Endothelial cell (in vitro differentiated cells): ENCODE measurements at regions not wholly inside any gene's neighbourhood (a gene's known extent, or its start where the extent isn't known, plus 50 kb on each side); places are given as distances from the start of the nearest gene placed in this dataset.

Experiments used
- DNase-seq: peaks from one replicate; pipeline ENCODE4 v3.0.0; 2021; ENCODE audit warnings: low spot score
- H3K27ac Mint-ChIP-seq: one replicate; pipeline ENCODE4 v1.8.0; 2021; ENCODE audit warnings: mixed read lengths, inconsistent platforms; ENCODE audit not compliant: unreplicated experiment
- H3K27me3 Mint-ChIP-seq: one replicate; pipeline ENCODE4 v1.8.0; 2021; ENCODE audit warnings: mild to moderate bottlenecking, moderate library complexity, mixed read lengths, inconsistent platforms; ENCODE audit not compliant: unreplicated experiment
- H3K36me3 Mint-ChIP-seq: one replicate; pipeline ENCODE4 v1.8.0; 2021; ENCODE audit warnings: mild to moderate bottlenecking, low read depth, mixed read lengths, inconsistent platforms; ENCODE audit not compliant: unreplicated experiment
- H3K4me1 Mint-ChIP-seq: one replicate; pipeline ENCODE4 v1.8.0; 2021; ENCODE audit warnings: mild to moderate bottlenecking, mixed read lengths, inconsistent platforms; ENCODE audit not compliant: unreplicated experiment
- H3K4me3 Mint-ChIP-seq: one replicate; pipeline ENCODE4 v1.8.0; 2021; ENCODE audit warnings: mild to moderate bottlenecking, mixed read lengths, inconsistent platforms; ENCODE audit not compliant: unreplicated experiment
- H3K9me3 Mint-ChIP-seq: one replicate; pipeline ENCODE4 v1.8.0; 2021; ENCODE audit warnings: mixed read lengths, inconsistent platforms; ENCODE audit not compliant: unreplicated experiment
- CTCF ChIP-seq: fragments of 200-600 bp; sonication (generic); IDR thresholded peaks from one replicate; pipeline ENCODE4 v1.5.0; 2021; ENCODE audit warnings: antibody characterized with exemption; ENCODE audit not compliant: unreplicated experiment

GRCh38 chr12:30006021-30006420, 222.3 kb upstream of the TMTC1 start:
- Mint-ChIP-seq H3K36me3 (no peaks in the 10 kb centered on the region), H3K4me1 (peaks cover 14% of the 10 kb centered on the region), H3K27ac (no peak overlapping the region), H3K9me3 (no peaks in the 10 kb centered on the region), H3K27me3 (no peaks in the 10 kb centered on the region), H3K4me3 (no peak overlapping the region)
- DNase-seq = no peak
- no peak for TF ChIP-seq CTCF

- no peak for TF ChIP-seq CTCF
- H3K36me3 Mint-ChIP-seq = no peaks in the 10 kb centered on the region
- H3K27me3 Mint-ChIP-seq = no peaks in the 10 kb centered on the region
- H3K4me3 Mint-ChIP-seq = no peak overlapping the region
- no peaks in the 10 kb centered on the region for H3K9me3 Mint-ChIP-seq
- DNase-seq = no peak
- H3K27ac Mint-ChIP-seq = no peak overlapping the region
- H3K4me1 Mint-ChIP-seq = peaks cover 7% of the 10 kb centered on the region
These were observed 219.6 kb upstream of the TMTC1 start for GRCh38 chr12:30003321-30003720.

- no peak for DNase-seq
- Mint-ChIP-seq H3K27ac (no peak overlapping the region), H3K27me3 (no peaks in the 10 kb centered on the region), H3K4me3 (no peak overlapping the region), H3K9me3 (no peaks in the 10 kb centered on the region), H3K36me3 (no peaks in the 10 kb centered on the region), H3K4me1 (peaks cover 2% of the 10 kb centered on the region)
- no peak for TF ChIP-seq CTCF
These were observed 218.9 kb upstream of the TMTC1 start for GRCh38 chr12:30002677-30003076.

GRCh38 chr12:30000401-30000800, 216.7 kb upstream of the TMTC1 start:
- H3K4me3 Mint-ChIP-seq = no peak overlapping the region
- no peak for TF ChIP-seq CTCF
- no peaks in the 10 kb centered on the region for H3K36me3 Mint-ChIP-seq
- H3K27me3 Mint-ChIP-seq = peaks cover 2% of the 10 kb centered on the region
- no peaks in the 10 kb centered on the region for H3K4me1 Mint-ChIP-seq
- H3K27ac Mint-ChIP-seq = no peak overlapping the region
- no peak for DNase-seq
- H3K9me3 Mint-ChIP-seq = no peaks in the 10 kb centered on the region

- H3K27ac Mint-ChIP-seq = no peak overlapping the region
- H3K27me3 Mint-ChIP-seq = peaks cover 2% of the 10 kb centered on the region
- no peaks in the 10 kb centered on the region for H3K36me3 Mint-ChIP-seq
These were observed 213.3 kb upstream of the TMTC1 start for GRCh38 chr12:29996993-29997392.

More at GRCh38 chr12:29996993-29997392, 213.3 kb upstream of the TMTC1 start:
- TF ChIP-seq CTCF = no peak
- Mint-ChIP-seq H3K4me1 (no peaks in the 10 kb centered on the region), H3K9me3 (no peaks in the 10 kb centered on the region), H3K4me3 (no peak overlapping the region)
- no peak for DNase-seq
